GM21447 (cell line): ENCODE measurements at regions not wholly inside any gene's neighbourhood (a gene's known extent, or its start where the extent isn't known, plus 50 kb on each side); places are given as distances from the start of the nearest gene placed in this dataset.

Experiments used
- ATAC-seq: cut with Tn5 transposase; IDR thresholded peaks from one replicate; pipeline ENCODE4 v1.9.1; 2021; ENCODE audit not compliant: unreplicated experiment

GRCh38 chr14:87334997-87335685 is 657.8 kb downstream of the GALC start:
- no peak for ATAC-seq

- no peak for ATAC-seq
These were observed 661.0 kb downstream of the GALC start for GRCh38 chr14:87331991-87332390.

- no peak for ATAC-seq
These were observed 667.2 kb downstream of the GALC start for GRCh38 chr14:87325741-87326140.

- no peak for ATAC-seq
These were observed 669.8 kb downstream of the GALC start for GRCh38 chr14:87323191-87323590.

GRCh38 chr14:87321548-87321947 is 671.4 kb downstream of the GALC start:
- ATAC-seq: no peak

- no peak for ATAC-seq
These were observed 680.1 kb downstream of the GALC start for GRCh38 chr14:87312894-87313205.

GRCh38 chr14:87312169-87312893 is 680.7 kb downstream of the GALC start:
- no peak for ATAC-seq

GRCh38 chr14:87309557-87309956 is 683.4 kb downstream of the GALC start:
- ATAC-seq: no peak

- no peak for ATAC-seq
These were observed 686.4 kb downstream of the GALC start for GRCh38 chr14:87306409-87307168.

GRCh38 chr14:87305345-87305744 is 687.6 kb downstream of the GALC start:
- no peak for ATAC-seq

- ATAC-seq: no peak
These were observed 688.6 kb downstream of the GALC start for GRCh38 chr14:87304404-87304803.

- no peak for ATAC-seq
These were observed 706.2 kb downstream of the GALC start for GRCh38 chr14:87286826-87287225.

- ATAC-seq: no peak
These were observed 706.8 kb downstream of the GALC start for GRCh38 chr14:87286191-87286590.

GRCh38 chr14:87285506-87285905 is 707.5 kb downstream of the GALC start:
- ATAC-seq: no peak

GRCh38 chr14:87283547-87283946 is 709.4 kb downstream of the GALC start:
- ATAC-seq: no peak

- no peak for ATAC-seq
These were observed 710.7 kb downstream of the GALC start for GRCh38 chr14:87282266-87282665.

GRCh38 chr14:87278415-87278814 is 714.6 kb downstream of the GALC start:
- ATAC-seq: no peak

GRCh38 chr14:87271331-87271730 is 721.7 kb downstream of the GALC start:
- ATAC-seq: no peak

- no peak for ATAC-seq
These were observed 724.0 kb downstream of the GALC start for GRCh38 chr14:87268997-87269396.

- ATAC-seq: no peak
These were observed 728.2 kb downstream of the GALC start for GRCh38 chr14:87264796-87265195.

GRCh38 chr14:87264272-87264785 is 728.7 kb downstream of the GALC start:
- ATAC-seq: no peak

- no peak for ATAC-seq
These were observed 731.4 kb downstream of the GALC start for GRCh38 chr14:87261621-87262020.
